HG03095 (cell line): ENCODE measurements at regions not wholly inside any gene's neighbourhood (a gene's known extent, or its start where the extent isn't known, plus 50 kb on each side); places are given as distances from the start of the nearest gene placed in this dataset.
"Not testable (repeated sequence)": the region's sequence is repeated elsewhere in the genome, so short reads cannot be mapped to it uniquely, and the experiment has no call there.

Experiments
- ATAC-seq: cut with Tn5 transposase; IDR thresholded peaks from one replicate; pipeline ENCODE4 v1.9.1; 2021; ENCODE audit warnings: moderate library complexity; ENCODE audit not compliant: unreplicated experiment

DNA sequence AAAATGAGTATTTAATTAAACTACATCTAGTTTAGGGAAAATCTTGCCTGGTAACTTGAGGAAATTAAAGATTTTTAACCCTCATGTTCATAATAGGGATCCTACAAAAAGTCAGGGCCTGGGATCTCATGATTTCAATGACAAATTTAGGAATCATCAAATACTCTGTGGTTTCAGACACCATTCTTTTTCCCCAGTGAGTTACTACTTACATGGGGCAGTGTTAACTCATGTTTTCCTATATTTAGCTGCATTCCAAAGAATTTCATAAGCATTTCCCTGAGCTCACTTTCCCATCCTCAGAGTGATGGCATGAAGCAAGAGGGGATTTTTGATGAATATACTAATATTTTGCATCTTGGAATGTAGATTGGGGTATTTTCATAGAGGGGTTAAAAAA is 321.7 kb downstream of the CENPW start:
- no peak for ATAC-seq

DNA sequence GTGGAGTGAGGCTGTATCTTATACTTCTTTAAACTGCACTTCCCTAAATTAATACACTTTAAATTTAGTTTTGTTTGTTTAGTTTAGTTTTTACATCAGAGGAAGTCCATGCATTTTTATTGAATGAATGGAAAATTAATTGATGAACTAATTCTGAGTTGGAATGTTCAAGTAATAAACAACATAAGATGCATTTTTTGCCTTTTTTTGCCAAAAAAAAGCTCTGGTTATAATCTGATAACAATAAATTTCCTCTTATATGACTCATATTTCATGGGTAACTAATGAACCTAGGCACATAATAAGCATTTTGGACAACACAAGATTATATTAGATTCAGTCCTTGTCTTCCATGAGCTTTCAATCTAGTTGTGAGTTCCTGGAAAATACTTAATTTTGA is 323.1 kb downstream of the CENPW start:
- no peak for ATAC-seq

DNA sequence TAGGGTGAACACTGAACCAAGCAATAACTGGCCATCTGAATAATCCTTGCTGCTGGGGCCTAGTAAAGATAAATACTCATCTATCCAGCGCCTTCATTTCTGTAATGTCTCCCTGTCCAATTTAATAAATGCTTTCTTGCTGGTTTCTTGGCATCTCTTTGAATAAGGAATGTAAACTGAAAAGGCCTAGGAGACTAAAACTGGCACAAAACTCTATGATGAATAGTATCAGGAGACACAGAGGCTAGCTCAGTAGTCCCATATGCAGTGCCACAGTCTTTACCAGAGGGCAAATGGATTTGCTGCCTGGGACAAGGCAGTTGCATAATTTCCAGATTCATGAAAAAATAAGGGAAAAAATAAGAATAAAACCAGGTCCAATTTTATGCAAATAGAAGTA is 324.4 kb downstream of the CENPW start:
- no peak for ATAC-seq

DNA sequence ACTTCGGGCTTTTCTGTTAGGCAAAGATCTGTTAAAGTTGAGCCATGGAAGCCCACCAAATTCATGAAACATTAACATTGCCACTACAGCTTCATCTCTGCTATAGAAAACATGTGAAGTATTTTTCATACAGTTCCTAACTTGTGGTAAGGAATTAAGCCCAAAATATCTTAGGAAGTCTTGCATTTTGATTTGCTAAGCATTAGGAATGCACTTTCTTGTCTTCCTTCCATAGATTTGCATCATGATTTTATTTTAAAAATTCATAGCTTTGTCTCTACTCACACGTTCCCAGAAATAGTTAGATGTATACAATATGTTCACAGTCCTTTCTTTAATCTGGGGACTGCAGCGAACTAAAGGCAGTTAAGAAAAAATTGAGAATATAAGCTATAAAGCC is 325.6 kb downstream of the CENPW start:
- ATAC-seq = no peak

DNA sequence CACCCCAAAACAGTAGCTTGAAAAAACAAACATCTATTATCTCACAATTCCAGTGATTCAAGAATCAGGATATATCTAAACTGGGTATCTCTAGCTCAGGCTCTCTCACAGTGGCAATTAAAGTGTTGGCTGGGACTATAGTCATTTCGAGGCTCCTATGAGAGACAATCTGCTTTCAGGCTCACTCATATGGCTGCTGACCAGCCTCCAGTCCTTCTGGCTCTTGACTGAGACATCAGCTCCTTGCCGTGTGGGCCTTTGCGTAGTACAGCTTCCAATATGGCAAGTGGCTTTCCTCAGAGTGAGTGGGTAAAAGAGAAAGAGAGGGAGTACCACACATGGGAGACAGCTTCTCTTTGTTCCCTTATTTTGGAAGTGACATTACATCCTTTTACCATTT is 327.2 kb downstream of the CENPW start:
- ATAC-seq = no peak

DNA sequence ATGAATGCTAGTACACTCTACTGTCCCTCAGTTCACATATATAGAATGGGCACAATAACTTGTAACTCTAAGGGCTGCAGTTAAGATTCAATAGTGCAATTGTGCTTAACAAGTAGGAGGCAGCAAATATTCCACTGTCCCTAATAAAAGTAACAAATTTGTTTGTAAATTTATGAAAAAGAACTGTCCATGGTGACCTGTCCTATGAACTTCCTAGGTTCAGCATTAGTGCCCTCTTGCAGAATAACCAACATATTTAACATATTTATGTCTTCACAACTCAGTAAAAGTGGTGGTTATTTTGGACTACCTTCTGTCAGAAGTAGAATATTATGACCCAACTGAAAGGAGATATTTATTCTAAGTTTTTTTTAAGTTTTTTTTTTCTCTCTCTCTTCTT is 327.8 kb downstream of the CENPW start:
- no peak for ATAC-seq

DNA sequence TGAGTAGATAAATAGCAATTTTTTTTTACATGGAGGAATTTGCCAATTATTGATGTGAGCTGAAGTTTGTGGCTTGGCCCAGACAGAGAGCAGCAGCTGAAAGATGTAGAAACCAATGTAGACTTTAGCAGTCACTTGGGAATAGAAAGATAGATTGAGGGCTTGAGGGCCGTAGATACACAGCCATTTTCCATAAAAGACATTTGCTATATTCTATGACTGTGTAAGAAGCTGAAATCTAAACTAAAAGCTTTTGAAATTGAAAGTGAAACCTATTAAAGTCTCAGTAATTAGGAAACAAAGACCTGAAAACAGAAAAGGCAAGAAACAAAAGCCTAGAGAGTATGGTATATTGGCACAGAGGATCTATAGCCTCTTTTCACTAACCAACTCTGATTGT is 332.7 kb downstream of the CENPW start:
- ATAC-seq = peak; percentile 81

DNA sequence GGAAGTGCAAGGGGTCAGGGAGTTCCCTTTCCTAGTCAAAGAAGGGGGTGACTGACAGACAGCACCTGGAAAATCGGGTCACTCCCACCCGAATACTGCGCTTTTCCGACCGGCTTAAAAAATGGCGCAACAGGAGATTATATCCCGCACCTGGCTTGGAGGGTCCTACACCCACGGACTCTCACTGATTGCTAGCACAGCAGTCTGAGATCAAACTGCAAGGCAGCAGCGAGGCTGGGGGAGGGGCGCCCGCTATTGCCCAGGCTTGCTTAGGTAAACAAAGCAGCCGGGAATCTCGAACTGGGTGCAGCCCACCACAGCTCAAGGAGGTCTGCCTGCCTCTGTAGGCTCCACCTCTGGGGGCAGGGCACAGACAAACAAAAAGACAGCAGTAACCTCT is 333.8 kb downstream of the CENPW start:
- ATAC-seq = not testable (repeated sequence)

DNA sequence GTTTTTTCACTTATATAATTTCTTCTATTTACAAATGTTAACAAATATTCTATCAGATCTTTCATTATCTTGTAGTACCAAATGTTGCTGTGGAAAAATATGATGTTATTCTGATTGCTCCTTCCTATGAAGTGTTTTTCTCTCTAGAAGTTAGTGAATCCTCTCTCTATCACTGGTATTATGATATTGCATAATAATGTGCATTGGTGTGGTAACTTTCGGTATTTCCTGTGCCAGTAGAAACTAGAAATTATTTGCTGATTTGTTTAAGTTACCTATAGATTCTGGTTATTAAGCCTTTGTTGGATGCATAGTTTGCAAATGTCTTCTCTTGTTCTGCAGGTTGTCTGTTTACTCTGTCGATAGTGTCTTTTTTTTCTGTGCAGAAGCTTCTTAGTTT is 342.5 kb downstream of the CENPW start:
- ATAC-seq = no peak

DNA sequence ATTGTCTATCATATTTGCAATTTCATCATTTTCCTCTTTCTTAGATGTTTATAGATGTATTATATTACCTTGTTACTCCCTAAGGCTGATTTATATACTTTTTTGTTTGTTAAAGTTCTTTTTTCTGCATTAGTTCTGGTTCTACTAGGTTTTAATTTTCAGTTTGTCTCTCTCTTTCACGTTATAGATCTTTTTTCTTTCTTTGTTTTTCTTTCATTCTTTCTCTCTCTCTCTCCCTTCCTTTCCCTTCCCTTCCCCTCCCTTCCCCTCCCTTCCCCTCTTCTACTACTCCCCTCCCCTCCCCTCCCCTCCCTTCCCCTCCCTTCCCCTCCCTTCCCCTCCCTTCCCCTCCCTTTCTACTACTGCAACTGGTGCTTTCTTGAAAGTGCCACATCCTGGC is 345.3 kb downstream of the CENPW start:
- ATAC-seq = no peak

DNA sequence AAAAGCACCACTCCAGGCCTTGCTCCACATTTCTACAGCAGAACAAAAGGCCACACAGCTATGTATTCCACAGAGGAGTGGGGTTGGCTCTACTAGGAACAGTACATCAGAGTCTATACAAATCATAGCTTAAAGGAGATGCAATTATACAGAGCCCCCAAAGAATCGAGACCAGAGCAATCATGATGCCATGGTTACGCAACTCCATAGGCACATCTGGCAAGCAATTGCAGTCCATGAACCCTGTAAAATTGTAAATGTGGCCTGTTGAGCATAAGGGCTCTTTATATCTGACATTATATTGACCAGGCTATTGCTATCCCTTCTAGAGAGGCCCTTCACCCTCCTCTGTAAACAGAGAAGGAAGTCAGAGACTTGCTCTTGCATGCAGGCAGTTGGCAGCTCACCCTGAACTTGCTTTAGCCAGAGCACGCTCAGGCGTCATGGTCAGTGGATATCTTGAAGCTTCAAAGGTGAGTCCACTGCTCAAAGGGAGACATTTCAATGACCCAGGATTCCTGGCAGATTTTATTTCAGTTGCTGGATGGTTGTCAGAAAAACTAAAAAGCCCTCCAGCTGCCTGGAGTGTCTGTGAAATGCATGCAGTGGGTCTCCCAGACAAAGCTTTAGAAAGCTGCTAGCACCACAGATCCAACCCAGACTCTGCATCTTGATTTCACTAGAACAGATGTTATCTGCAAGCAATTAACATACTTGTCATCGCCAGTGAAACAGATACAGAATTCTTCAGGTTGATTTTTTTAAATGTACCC is 357.2 kb downstream of the CENPW start:
- no peak for ATAC-seq

DNA sequence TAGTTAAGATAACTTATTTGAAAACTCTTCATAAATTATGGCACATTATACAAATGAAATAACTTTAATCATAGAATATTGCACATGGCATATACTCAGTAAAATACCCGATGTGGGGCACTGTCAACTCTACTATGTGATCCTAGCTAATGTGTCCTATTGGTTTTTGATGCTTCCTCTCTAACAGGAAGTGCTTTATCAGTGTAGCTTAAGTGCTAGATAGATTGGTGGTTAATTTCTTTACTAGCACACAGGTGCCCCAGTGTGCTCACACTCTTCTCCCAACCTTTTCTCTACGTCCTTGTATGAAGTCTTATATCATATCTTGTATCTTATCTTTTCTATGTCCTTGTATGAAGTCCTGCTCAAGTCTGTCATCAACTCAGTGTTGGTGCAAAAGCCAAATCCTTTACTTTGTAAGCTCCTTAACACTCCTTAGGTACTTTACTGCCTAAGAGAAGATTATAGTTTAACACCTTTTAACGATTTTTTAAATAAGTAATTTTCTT is 358.9 kb downstream of the CENPW start:
- no peak for ATAC-seq

DNA sequence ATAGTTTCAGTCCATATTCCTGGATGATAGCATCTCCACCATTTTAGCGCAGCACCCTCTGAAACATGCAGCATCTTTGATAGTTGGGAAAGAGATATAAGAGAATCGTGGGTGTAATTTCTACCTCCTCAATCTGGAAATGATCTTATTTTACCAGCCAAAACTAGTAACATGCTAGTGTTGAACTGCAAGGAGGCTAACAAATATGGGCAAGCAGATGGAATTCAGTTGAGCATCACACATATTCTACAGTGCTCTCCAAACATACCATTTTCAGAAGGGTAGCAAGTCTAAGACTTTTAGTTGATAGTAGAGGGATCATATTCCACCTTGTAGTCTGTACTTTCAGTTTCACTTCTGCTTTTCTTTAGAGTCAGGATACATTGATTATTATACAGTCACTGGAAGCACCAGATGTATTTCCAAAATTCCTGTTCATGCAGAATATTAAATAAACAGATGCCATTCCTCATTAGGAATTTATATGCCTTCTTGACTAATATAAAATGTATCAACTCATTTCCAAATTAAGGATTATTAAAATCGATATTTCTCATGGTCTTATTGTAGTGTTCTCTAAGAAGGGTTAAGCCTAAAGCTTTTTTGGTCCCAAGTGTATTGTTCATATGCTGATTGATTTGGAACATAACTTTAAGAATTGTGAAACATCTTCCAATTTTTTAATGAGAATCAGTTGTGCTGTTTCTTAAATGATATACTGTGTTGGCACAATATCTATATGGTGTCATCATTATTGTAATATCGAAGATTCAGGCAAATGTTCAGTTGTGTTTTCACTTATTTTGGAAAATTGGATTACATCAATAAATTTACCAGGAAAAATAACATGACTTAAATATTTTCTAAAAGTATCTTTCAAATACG is 362.0 kb downstream of the CENPW start:
- no peak for ATAC-seq

DNA sequence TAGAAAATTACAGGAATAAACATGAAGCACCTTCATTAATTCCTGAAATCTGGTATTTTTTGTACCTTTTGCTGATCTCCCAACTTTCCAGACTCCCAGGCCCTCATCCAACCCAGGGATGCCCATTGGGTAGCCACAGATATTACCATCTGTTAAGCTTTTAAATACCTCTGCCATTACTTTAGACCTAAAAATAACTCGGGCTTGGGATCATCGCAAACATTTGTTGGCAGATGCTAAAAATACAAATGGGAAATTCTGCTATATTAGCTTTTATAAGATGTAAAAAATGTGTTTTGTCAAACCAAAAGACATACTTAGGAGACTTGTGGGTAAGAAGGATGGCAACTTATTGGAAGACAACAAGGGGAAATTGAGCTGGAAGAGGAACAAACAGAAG is 376.1 kb downstream of the CENPW start:
- ATAC-seq = no peak

DNA sequence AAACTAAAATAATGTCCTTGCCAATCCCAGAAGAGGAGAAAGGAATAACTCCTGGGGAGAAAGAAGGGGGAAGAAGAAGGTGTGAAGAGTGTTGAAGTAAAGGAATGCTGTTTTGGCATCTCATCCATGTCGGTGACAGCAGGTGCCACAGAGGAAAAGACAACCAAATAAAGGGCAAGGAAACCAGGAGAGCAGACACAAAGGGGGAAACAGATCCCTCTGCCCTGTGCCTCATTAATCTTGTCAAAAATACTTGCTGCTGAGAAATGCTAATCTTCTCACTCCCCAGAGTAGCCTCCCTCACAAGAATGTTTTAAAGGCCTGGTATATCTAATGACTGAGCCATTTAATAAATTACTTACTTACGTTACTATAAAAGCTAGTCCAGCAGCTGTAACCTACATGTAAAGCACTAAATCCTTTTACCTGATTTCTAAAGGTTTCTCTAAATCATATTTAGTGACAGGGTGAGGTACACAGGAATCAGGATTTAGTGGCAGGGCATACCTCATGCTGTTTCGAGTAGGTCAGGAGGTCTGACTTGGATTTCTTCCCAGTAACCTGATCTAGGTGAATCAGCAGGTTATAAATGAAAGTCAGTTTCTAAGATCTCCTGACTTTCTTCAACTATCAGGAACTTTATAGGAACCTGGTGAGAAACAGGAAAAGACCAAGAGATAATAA is 377.1 kb downstream of the CENPW start:
- no peak for ATAC-seq

DNA sequence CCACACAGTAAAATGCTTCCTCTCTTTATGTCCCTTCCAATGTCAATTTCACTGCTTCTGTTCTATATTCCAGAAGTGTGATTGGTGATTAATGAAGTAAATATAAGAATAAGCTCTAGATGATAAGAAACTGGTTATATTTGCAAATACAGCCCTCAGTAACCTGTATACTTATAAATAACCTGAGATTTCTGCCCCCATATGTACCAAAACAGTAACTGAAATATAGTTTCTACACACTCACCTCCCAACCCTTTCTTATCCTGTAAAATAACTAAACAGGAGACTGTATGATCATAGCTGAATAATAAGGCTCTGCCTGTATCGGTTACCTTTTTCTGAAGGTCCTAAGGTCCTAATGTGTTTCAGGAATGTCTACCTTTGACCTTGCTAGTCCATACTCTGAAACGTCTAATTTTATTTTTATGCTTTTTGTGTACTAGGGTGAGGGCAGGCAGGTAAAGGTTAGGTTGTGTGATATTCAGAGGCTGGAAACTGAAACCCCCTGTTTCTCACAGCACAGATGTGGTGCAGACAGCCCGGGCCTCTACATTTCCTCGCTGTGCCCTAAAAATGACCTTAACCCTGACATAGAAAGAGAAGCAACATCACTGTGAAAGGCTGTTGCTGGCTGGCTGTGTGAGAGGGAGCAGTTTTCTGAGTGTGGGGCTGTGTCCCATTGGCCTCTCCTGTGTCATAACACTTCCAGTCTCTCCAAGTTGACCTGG is 378.8 kb downstream of the CENPW start:
- ATAC-seq = peak; percentile 96

DNA sequence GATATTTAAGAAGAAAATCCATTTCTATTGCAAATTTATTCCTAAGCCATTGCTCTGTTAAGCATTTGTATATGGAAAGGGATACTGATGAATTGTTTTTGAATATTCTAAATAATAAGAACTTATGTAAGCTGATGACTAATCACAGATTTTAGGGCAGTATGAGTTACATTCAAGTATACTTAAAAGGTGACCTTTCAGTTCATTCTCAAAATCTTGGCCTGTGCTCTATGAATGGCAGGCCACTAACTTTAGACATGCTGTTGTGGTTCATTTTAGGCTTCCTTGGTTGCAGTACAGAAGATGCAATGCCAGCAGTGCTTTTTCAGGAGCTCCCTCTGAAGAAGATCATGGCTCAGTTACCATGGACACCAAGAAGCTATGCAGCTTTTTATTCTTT is 380.4 kb downstream of the CENPW start:
- no peak for ATAC-seq

DNA sequence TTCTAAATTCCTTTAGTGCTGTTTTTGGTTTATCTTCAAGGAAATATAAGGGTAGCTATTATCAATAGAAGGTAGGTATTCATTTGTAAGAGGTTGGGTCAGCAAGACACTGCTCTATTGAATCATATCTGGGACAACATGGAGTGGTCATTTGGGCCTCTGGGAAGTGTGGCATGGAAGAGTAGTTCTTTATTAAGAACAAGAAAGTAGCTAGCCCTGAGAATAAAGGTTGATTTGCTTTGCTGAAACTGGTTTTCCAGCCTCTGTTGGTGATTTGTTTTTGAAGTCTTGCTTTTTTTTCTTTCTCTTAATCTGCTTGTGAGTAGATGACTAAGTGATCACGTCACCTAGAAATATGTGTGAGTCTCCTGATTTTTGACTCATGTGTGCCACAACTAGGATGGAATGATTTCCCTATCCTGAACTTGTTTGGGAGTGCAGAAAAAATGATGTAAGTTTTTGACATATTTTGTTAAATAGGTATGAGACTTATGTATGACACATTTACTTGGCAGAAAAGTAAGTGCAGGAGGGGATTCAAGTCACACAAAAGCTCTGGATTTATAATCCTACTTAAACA is 381.8 kb downstream of the CENPW start:
- ATAC-seq = no peak

DNA sequence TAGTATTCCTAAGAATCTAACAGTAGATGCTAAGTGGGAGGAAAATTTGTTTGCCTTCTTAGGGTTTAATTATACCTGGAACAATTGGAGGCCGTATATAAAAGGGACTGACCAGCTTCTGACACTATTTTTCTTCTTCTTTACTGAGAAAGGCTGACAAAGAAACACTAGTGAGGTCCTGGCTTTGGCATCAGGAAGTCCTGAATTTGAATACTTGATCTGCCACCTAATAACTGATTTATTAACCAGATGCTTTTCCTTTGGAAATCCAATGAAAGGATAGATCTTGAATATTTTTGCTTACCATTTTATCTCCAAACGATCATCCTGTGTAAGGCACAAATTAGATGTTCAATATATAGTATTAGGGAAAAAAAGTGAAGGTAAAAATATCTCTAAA is 382.5 kb downstream of the CENPW start:
- no peak for ATAC-seq

DNA sequence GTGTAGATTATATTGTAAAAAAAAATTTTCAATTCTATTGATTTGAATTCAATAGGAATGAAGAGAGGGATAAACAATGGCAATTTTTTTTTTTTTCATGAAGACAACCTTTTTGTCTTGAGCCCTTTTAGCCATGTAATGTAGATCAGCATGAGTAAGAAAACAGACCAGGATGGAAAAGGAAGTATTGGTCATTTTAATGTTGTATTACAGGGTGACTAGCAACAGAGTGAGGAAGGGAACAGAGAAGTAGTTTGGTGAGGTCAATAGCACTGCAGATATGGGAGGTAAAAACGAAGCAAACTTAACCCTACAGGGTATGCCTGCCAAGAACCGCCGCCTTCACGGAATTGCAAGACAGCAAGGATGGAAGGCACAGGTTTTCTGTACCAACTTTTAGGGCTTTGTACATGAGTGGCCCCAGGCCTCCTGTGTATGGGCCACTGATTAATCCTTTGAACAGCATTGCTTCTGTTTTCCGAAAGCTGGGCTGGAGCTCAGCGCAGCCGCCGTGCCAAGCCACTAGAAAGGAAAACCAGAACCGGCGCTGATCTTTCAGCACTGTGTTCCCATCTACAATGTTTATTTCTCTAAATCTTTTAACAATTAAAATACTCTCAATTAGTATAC is 383.7 kb downstream of the CENPW start:
- ATAC-seq = no peak
